SU-DHL-6 (cell line): ENCODE measurements at regions not wholly inside any gene's neighbourhood (a gene's known extent, or its start where the extent isn't known, plus 50 kb on each side); places are given as distances from the start of the nearest gene placed in this dataset.

ENCODE experiments used
- H2AFZ ChIP-seq: fragments of 200-600 bp; sonication (generic); 2 replicates; pipeline ENCODE4 v1.6.1; 2014; ENCODE audit warnings: low read depth, mild to moderate bottlenecking, moderate library complexity, mixed read lengths, antibody characterized with exemption, low read length; ENCODE audit not compliant: severe bottlenecking
- H3F3A ChIP-seq: fragments of 200-600 bp; shearing (Covaris generic); 2 replicates; pipeline ENCODE4 v1.6.0; 2016; ENCODE audit warnings: antibody characterized with exemption, mild to moderate bottlenecking; ENCODE audit not compliant: insufficient read depth
- H3K27ac ChIP-seq: fragments of 200-600 bp; sonication (generic); 2 replicates; pipeline ENCODE4 v1.5.1; 2016; ENCODE audit warnings: low read depth, mild to moderate bottlenecking, low read length, moderate library complexity, mixed read lengths
- H3K27me3 ChIP-seq: fragments of 200-600 bp; sonication (generic), shearing (Covaris generic); 2 replicates; pipeline ENCODE4 v1.6.0; 2014; ENCODE audit warnings: mild to moderate bottlenecking, low read length
- H3K36me3 ChIP-seq: fragments of 200-600 bp; sonication (generic); 2 replicates; pipeline ENCODE4 v1.6.1; 2014; ENCODE audit warnings: mild to moderate bottlenecking, low read length, mixed read lengths
- H3K4me2 ChIP-seq: fragments of 300-600, 200-600 bp; shearing (Covaris generic), sonication (generic); 2 replicates; pipeline ENCODE4 v1.6.0; 2014; ENCODE audit warnings: low read length, low read depth, mild to moderate bottlenecking; ENCODE audit not compliant: poor library complexity, severe bottlenecking
- H3K4me3 ChIP-seq: fragments of 200-600 bp; sonication (generic); 2 replicates; pipeline ENCODE4 v1.5.1; 2014; ENCODE audit warnings: antibody characterized with exemption, low read length, mild to moderate bottlenecking, mixed read lengths; ENCODE audit not compliant: insufficient read depth, poor library complexity, severe bottlenecking
- H3K79me2 ChIP-seq: fragments of 200-600 bp; sonication (generic); 2 replicates; pipeline ENCODE4 v1.6.1; 2014; ENCODE audit warnings: mild to moderate bottlenecking, low read length, moderate library complexity; ENCODE audit not compliant: insufficient read depth
- H3K9ac ChIP-seq: fragments of 200-600 bp; sonication (generic); 2 replicates; pipeline ENCODE4 v1.7.0; 2014; ENCODE audit warnings: mild to moderate bottlenecking, low read length
- H3K9me2 ChIP-seq: fragments of 200-600 bp; sonication (generic); replicated peaks from 2 replicates; pipeline ENCODE4 v1.6.1; 2014; ENCODE audit warnings: low read length; ENCODE audit not compliant: insufficient read depth
- H3K9me3 ChIP-seq: fragments of 200-600 bp; sonication (generic); 2 replicates; pipeline ENCODE4 v1.6.1; 2014; ENCODE audit warnings: low read length, mixed read lengths; ENCODE audit not compliant: insufficient read depth
- H4K20me1 ChIP-seq: fragments of 200-600 bp; sonication (generic); 2 replicates; pipeline ENCODE4 v1.6.1; 2014; ENCODE audit warnings: low read depth, mild to moderate bottlenecking, antibody characterized with exemption, low read length, moderate library complexity, mixed read lengths
- EZH2phosphoT487 ChIP-seq: fragments of 200-600 bp; sonication (generic), shearing (Covaris generic); conservative IDR thresholded peaks from 2 replicates; pipeline ENCODE4 v1.6.1; 2018; ENCODE audit warnings: mild to moderate bottlenecking, antibody characterized with exemption, low read length, moderate library complexity, mixed read lengths
- TF ChIP-seq, protein P1 (sequence below): fragments of 200-600 bp; sonication (generic); IDR thresholded peaks from one replicate; pipeline ENCODE4 v1.5.1; 2017; ENCODE audit warnings: antibody characterized with exemption, mild to moderate bottlenecking, low read length, moderate library complexity; ENCODE audit not compliant: insufficient read depth, poor library complexity, severe bottlenecking

- no peaks in the 10 kb centered on the region for H3K36me3 ChIP-seq
- no peak overlapping the region for H3K9ac ChIP-seq
- no peak overlapping the region for H2AFZ ChIP-seq
- H3K4me2 ChIP-seq: no peak overlapping the region
- no peaks in the 10 kb centered on the region for H3K27me3 ChIP-seq
- H4K20me1 ChIP-seq: no peaks in the 10 kb centered on the region
- H3K27ac ChIP-seq: no peak overlapping the region
- H3K79me2 ChIP-seq: no peaks in the 10 kb centered on the region
- H3F3A ChIP-seq: no peaks in the 10 kb centered on the region
- H3K4me3 ChIP-seq: no peak overlapping the region
- H3K9me2 ChIP-seq: no peaks in the 10 kb centered on the region
- TF ChIP-seq, protein P1, sequence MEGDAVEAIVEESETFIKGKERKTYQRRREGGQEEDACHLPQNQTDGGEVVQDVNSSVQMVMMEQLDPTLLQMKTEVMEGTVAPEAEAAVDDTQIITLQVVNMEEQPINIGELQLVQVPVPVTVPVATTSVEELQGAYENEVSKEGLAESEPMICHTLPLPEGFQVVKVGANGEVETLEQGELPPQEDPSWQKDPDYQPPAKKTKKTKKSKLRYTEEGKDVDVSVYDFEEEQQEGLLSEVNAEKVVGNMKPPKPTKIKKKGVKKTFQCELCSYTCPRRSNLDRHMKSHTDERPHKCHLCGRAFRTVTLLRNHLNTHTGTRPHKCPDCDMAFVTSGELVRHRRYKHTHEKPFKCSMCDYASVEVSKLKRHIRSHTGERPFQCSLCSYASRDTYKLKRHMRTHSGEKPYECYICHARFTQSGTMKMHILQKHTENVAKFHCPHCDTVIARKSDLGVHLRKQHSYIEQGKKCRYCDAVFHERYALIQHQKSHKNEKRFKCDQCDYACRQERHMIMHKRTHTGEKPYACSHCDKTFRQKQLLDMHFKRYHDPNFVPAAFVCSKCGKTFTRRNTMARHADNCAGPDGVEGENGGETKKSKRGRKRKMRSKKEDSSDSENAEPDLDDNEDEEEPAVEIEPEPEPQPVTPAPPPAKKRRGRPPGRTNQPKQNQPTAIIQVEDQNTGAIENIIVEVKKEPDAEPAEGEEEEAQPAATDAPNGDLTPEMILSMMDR: no peak
- no peak for TF ChIP-seq EZH2phosphoT487
- H3K9me3 ChIP-seq: no peaks in the 10 kb centered on the region
Observed at GRCh38 chr6:15949982-15950381, 178.9 kb upstream of the MYLIP start.

GRCh38 chr6:15948930-15949900 is 179.7 kb upstream of the MYLIP start:
- H2AFZ ChIP-seq: no peak overlapping the region
- H3K9ac ChIP-seq: no peak overlapping the region
- no peaks in the 10 kb centered on the region for H4K20me1 ChIP-seq
- H3K27ac ChIP-seq: no peak overlapping the region
- TF ChIP-seq EZH2phosphoT487: no peak
- TF ChIP-seq, protein P1: no peak
- no peaks in the 10 kb centered on the region for H3F3A ChIP-seq
- no peak overlapping the region for H3K4me2 ChIP-seq
- H3K9me2 ChIP-seq: no peaks in the 10 kb centered on the region
- H3K79me2 ChIP-seq: no peaks in the 10 kb centered on the region
- no peaks in the 10 kb centered on the region for H3K9me3 ChIP-seq
- H3K27me3 ChIP-seq: no peaks in the 10 kb centered on the region
- no peak overlapping the region for H3K4me3 ChIP-seq
- H3K36me3 ChIP-seq: no peaks in the 10 kb centered on the region

GRCh38 chr6:15947923-15948322 is 181.0 kb upstream of the MYLIP start:
- Histone ChIP-seq H3K4me3 (no peak overlapping the region), H4K20me1 (no peaks in the 10 kb centered on the region), H3F3A (no peaks in the 10 kb centered on the region), H3K27me3 (no peaks in the 10 kb centered on the region), H3K79me2 (no peaks in the 10 kb centered on the region), H3K9ac (no peak overlapping the region), H2AFZ (no peak overlapping the region), H3K9me2 (no peaks in the 10 kb centered on the region), H3K27ac (no peak overlapping the region), H3K9me3 (no peaks in the 10 kb centered on the region), H3K4me2 (no peak overlapping the region), H3K36me3 (no peaks in the 10 kb centered on the region)
- TF ChIP-seq EZH2phosphoT487: no peak
- TF ChIP-seq, protein P1: no peak
